OCI-LY3 (cell line): ENCODE measurements at regions not wholly inside any gene's neighbourhood (a gene's known extent, or its start where the extent isn't known, plus 50 kb on each side); places are given as distances from the start of the nearest gene placed in this dataset.

Experiments used
- CTCF ChIP-seq: fragments of 200-600, 300-600 bp; sonication (generic); IDR thresholded peaks from 2 replicates; pipeline ENCODE4 v1.5.1; 2014; ENCODE audit warnings: antibody characterized with exemption, low read length, low read depth
- EZH2phosphoT487 ChIP-seq: fragments of 200-600 bp; shearing (Covaris generic); IDR thresholded peaks from 2 replicates; pipeline ENCODE4 v1.6.1; 2018; ENCODE audit warnings: antibody characterized with exemption, mixed run types, low read depth

GRCh38 chr18:41769265-41769664, 185.8 kb upstream of the PIK3C3 start:
- TF ChIP-seq CTCF (no peak), EZH2phosphoT487 (no peak)
